GM19395 (cell line): ENCODE measurements at regions not wholly inside any gene's neighbourhood (a gene's known extent, or its start where the extent isn't known, plus 50 kb on each side); places are given as distances from the start of the nearest gene placed in this dataset.

Experiments
- ATAC-seq: cut with Tn5 transposase; IDR thresholded peaks from one replicate; pipeline ENCODE4 v1.9.1; 2021; ENCODE audit warnings: mild to moderate bottlenecking, moderate library complexity; ENCODE audit not compliant: unreplicated experiment

- ATAC-seq, result no peak
Observed at GRCh38 chr10:4541292-4541691, 284.7 kb upstream of the AKR1E2 start.

- no peak for ATAC-seq
Observed at GRCh38 chr10:4538016-4538415, 288.0 kb upstream of the AKR1E2 start.

DNA sequence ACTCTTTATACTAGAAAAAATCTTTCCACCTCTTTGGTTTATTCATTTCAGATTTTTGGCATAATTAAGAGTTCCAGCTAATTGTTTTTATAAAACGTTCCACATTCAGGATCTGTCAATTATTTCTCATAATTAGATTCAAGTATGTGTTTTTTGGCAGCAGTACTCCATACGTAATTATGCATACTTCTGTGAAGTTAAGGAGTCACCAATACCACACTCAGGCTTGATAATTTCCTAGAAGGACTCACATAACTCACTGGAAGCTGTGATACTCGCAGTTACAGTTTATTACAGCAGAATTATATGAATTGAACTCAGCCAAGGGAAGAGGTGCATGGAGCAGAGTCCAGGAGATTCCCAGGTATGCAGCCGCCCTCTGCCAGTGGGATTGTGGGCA lies 290.5 kb upstream of the AKR1E2 start:
- ATAC-seq, result no peak

GRCh38 chr10:4533621-4534020 lies 292.4 kb upstream of the AKR1E2 start:
- no peak for ATAC-seq

- ATAC-seq, result no peak
Observed at GRCh38 chr10:4532976-4533375, 293.0 kb upstream of the AKR1E2 start.

DNA sequence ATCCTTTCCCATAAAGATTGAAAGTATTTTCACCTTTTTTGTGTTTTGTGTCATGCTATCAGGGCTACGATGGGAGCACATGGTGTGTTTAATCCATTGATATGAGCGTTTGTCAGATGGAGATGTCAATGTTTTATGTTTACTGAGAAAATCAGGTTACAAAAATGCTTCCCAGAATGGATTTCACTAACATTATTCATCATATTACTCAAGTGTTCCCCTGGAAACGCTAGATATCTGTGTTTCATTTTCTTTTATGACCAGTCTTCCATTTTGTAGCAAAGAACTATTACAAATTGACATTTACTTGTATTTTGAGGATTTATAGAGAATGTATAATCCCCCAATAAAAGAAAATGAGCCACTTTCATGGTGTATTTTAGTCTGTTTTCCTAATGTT lies 293.5 kb upstream of the AKR1E2 start:
- ATAC-seq, result no peak

- no peak for ATAC-seq
Observed at GRCh38 chr10:4532011-4532410, 294.0 kb upstream of the AKR1E2 start.

GRCh38 chr10:4529266-4529665 lies 296.7 kb upstream of the AKR1E2 start:
- no peak for ATAC-seq

- ATAC-seq, result no peak
Observed at GRCh38 chr10:4527281-4527970, 298.6 kb upstream of the AKR1E2 start.

DNA sequence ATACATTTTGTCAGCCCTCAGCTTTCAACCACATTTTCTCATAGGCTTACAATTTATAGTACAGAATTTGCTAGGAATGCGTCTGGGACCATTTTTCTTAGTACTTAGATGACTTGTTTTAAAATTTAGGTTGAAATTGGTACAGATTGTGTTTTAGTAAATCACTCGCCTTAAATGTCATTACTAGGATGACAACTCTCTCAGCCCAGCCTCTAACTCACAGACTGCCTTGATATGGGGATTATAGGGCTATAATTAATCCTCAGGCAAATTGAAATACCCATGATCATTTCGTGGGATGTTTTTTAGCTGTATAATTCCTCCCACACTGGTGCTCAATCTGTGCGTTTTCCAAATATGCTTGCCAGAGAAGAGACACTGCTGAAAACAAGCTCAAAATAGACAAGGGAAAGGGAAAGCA lies 299.7 kb upstream of the AKR1E2 start:
- no peak for ATAC-seq

GRCh38 chr10:4525103-4525502 lies 300.9 kb upstream of the AKR1E2 start:
- no peak for ATAC-seq

DNA sequence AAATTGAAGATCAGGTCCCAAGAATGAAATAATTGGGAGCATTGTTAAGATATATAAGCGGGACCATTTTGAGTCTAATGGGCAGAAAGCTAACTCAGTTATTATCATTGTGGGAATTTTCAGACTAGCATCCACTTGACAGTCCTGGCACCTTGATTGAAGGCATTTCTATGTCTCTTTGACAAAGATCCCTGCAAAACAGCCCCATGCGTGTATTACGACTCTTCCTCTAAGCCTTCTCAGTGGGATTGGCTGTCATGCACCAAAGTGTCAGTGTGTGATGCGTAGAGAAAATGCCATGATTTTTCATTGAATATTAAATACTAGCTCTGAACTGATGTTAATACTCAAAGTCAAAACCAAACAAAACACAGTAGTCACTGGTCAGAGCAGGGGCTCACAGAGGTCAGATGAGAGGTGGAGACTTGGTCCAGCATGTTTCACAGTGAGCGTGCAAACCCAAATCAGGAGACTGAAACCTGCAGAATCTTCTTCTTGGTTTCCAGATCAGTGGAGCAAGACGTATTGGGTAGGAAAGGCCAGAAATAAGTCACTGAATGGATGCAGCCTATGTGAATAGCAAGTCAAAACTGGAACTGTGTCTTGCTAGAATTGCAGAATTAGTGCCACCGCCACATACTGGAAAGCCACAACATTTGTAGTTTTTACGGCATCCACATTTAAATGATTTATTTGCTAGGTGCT lies 303.6 kb upstream of the AKR1E2 start:
- peak; percentile 90 for ATAC-seq

DNA sequence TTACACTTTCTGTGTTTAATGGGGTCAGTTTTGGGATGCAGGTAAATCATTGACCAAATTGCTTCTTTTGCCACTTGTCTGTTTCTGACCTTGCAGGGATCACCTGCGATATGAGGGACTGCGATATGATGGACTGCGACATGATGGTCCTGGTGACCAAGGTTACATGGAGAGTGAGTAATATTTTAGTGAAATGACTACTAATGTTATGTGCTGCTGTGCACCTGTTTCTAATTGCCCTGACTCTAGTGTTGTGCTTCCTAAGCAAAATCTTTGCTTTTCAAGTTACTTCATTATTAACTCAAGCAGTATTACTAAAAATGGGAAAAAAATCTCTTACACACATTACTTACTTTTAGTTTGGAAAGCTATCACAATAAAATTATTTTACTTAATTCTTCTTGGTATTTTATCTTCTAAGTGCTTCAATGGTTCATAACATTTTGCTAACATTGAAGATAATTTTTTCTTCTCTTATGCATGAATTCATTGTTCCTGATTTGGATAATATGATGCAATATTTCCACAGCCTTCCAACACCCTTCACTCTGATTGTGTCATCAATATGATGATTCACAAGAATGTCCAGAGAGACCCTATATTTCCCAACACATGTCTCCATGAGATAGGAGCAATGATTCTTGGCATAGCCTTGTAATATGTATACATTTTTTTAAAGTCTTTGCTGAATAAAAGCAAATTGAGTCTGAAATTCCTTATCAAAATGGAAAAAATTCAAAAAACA lies 306.2 kb upstream of the AKR1E2 start:
- no peak for ATAC-seq

DNA sequence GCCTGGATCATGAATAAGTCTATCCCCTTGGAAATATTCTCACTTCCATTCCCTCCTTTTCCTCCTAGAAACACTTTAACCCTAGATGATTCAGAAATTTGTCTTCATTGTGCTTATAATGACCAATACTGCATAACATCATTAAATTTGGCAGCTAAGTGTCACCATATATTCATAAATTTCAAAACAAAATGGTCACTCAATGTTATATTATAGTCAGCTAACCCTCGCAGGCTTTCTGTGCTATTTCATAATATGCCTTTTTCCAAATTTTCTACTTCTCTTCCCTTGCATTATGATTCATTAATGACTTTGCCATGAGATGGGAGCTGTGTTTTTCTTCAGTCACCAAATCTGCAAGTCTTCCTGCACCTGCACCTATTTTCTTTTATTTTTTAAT lies 308.3 kb upstream of the AKR1E2 start:
- ATAC-seq, result no peak

- ATAC-seq, result no peak
Observed at GRCh38 chr10:4515721-4516120, 310.3 kb upstream of the AKR1E2 start.

DNA sequence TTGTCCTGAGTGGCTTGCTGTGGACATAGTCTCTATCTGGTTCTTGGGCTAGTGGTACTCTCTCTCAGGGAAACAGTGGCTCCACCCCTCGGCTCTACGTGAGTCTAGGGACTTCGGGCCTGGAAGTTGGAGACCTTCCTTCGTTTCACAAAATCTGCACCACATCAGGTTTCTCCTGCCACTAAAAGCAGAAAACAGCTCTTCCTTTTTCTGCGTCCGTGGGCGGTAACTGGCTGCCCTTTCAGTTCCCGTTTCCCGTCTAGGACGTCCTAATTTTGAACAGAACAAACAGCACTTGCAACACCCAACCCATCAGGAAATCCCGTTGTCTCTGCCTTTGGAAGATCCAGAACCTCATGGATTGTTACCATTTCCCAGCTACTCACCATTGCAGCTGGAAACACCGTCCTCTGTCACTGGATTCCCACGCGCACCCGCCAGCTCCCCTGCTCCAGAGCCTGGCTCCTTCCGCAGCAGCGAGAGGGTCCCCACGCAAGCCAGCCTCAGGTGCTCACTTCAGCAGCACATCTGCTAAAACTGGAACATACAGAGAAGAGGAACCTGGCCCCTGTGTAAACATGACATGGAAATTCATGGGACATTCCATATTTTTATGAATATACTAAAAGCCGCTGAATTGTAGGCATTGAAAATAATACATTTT lies 311.4 kb upstream of the AKR1E2 start:
- peak; percentile 92 for ATAC-seq

DNA sequence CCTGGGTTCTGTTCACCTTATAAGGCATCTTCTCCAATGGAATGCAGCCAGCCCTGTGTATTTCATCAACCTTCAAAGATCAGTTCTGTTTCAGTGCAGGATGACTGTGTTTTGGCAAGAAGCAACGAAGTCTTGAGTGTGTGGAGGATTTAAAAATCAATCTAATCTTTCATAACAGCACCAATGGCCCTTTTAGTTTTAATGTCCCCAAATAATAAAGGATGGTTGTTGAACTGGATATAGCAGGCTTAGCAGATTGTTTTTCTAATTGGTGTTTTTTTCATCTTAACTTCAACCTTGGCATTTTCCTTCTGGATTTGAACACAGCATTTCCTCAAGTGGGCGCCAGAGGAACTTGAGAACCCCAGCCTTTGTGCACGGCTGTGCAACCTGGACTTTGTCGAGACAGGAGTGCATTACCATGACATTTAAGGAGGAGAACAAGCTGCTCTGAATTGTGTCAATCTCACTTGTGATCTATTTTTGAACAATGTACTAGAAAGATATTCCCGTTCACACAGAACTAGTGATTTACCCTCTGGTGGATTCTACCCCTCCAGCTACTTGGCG lies 313.3 kb upstream of the AKR1E2 start:
- no peak for ATAC-seq

DNA sequence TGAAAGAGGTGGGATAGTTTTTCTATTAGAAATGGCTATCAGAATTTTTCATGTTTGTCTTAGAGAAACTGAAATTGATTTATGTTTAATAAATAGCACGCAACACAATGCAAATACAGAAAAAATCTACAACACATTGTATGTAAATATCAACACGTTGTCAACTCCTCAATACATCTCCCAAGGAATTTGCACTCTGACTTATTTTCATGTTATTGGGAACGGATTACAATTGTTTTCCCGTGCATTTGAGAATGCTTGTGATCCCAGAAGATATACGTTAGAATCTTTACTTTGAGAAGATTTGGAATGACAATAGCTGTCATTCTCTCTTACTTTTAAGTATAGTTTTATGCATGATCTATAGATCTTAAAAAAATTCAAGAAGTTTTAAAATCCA lies 313.8 kb upstream of the AKR1E2 start:
- no peak for ATAC-seq

DNA sequence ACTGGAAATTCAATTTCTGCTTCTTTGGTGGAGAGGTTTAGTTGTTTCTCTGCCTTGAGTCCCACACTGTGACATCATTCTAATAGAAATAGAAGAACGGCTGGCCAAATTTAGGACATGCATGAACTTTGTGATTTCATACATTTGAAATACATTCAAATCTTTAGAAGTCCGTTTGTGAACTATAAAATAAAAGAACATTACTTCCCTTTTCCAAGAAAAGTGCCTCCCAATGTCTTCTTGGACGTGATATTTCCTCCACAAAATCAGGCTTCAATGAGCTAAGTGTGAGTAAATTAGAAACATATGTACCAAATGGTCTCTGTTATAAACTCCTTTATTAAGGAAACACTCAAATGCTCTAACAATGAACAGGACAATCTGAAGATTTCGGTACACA lies 314.5 kb upstream of the AKR1E2 start:
- no peak for ATAC-seq

DNA sequence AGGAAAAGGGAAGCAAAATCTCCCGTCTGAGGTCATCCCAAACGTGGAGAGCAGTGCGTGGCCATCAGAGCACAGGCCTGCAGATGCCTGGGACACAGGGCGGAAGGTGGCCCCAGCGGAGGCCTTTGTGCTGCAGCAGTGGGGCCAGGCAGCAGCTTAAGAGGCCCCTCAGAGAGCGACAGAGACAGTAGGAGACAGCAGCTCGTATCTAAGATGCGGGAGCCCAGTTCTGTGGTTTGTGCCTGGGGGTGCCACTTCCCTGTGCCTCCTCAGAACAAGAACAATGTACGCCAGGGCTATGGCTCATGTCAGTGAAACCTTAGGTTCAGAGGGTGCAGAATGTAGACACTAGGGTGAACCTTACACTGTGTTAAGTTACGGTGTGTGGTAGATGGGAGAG lies 316.6 kb upstream of the AKR1E2 start:
- no peak for ATAC-seq

- ATAC-seq, result no peak
Observed at GRCh38 chr10:4506095-4506494, 319.9 kb upstream of the AKR1E2 start.
